ENCODE measurements at regions not wholly inside any gene's neighbourhood (a gene's known extent, or its start where the extent isn't known, plus 50 kb on each side); places are given as distances from the start of the nearest gene placed in this dataset.

- H3K27ac ChIP-seq (ENCODE audit: low read length) = no peak overlapping the region
- in situ Hi-C loops (cut with HindIII; ENCODE audit: low pct_unique_long_range_greater_than_20kb, low sequenced_read_pairs) (no loop called here), intact Hi-C loops (cut with micrococcal nuclease; ENCODE audit: unreplicated experiment) (no loop called here)
- no peaks in the 10 kb centered on the region for H3K4me1 ChIP-seq (ENCODE audit: control insufficient read depth, insufficient read depth, low read length)
- TF ChIP-seq SIN3A (IDR thresholded peaks at IDR 0.05; ENCODE audit: borderline replicate concordance, insufficient read depth, low read depth, low read length) (no peak), POLR2AphosphoS5 (IDR thresholded peaks at IDR 0.05; ENCODE audit: low read depth, low read length) (no peak), REST (IDR thresholded peaks at IDR 0.05; ENCODE audit: insufficient read depth in 1 of 2, low read depth in 2 of 2, low read length in 1 of 2) (no peak), TCF7L2 (IDR thresholded peaks at IDR 0.05; ENCODE audit: low read depth, low read length) (no peak), CTCF (IDR thresholded peaks at IDR 0.05) (no peak)
- H3K27me3 ChIP-seq (ENCODE audit: control insufficient read depth, insufficient read depth, low read length) = no peaks in the 10 kb centered on the region
- no peak for ATAC-seq
- no peaks in the 10 kb centered on the region for H3K36me3 ChIP-seq (ENCODE audit: control insufficient read depth, insufficient read depth, low read length)
- POLR2A ChIA-PET = no interaction called here
- no peak for DNase-seq (ENCODE audit: low read depth, low spot score)
- CTCF ChIA-PET = no interaction called here
- no peaks in the 10 kb centered on the region for H3K9me3 ChIP-seq (ENCODE audit: control insufficient read depth, insufficient read depth, low read depth, low read length)
- no peak overlapping the region for H3K4me3 ChIP-seq (ENCODE audit: low read depth in 2 of 2, low read length in 2 of 2)
- BruUV-seq (replicated peaks) = no TSS peak
Observed at GRCh38 chr10:23884670-23885069, 324.3 kb upstream of the KIAA1217 start.

- no TSS peak for BruUV-seq (replicated peaks)
- ChIA-PET CTCF (no interaction called here), POLR2A (no interaction called here)
- no peak overlapping the region for H3K27ac ChIP-seq (ENCODE audit: low read length)
- no peaks in the 10 kb centered on the region for H3K9me3 ChIP-seq (ENCODE audit: control insufficient read depth, insufficient read depth, low read depth, low read length)
- intact Hi-C loops (cut with micrococcal nuclease; ENCODE audit: unreplicated experiment) = no loop called here
- no peak for DNase-seq (ENCODE audit: low read depth, low spot score)
- ATAC-seq = no peak
- no peak overlapping the region for H3K4me3 ChIP-seq (ENCODE audit: low read depth in 2 of 2, low read length in 2 of 2)
- no peaks in the 10 kb centered on the region for H3K27me3 ChIP-seq (ENCODE audit: control insufficient read depth, insufficient read depth, low read length)
- TF ChIP-seq TCF7L2 (IDR thresholded peaks at IDR 0.05; ENCODE audit: low read depth, low read length) = no peak
- TF ChIP-seq CTCF (IDR thresholded peaks at IDR 0.05) = no peak
- no peak for TF ChIP-seq SIN3A (IDR thresholded peaks at IDR 0.05; ENCODE audit: borderline replicate concordance, insufficient read depth, low read depth, low read length)
- no peak for TF ChIP-seq POLR2AphosphoS5 (IDR thresholded peaks at IDR 0.05; ENCODE audit: low read depth, low read length)
- no peak for TF ChIP-seq REST (IDR thresholded peaks at IDR 0.05; ENCODE audit: insufficient read depth in 1 of 2, low read depth in 2 of 2, low read length in 1 of 2)
- no peaks in the 10 kb centered on the region for H3K36me3 ChIP-seq (ENCODE audit: control insufficient read depth, insufficient read depth, low read length)
- no peaks in the 10 kb centered on the region for H3K4me1 ChIP-seq (ENCODE audit: control insufficient read depth, insufficient read depth, low read length)
- in situ Hi-C loops (cut with HindIII; ENCODE audit: low pct_unique_long_range_greater_than_20kb, low sequenced_read_pairs) = no loop called here
Observed at GRCh38 chr10:23885853-23886252, 323.1 kb upstream of the KIAA1217 start.
